ENCODE measurements at regions not wholly inside any gene's neighbourhood (a gene's known extent, or its start where the extent isn't known, plus 50 kb on each side); places are given as distances from the start of the nearest gene placed in this dataset.

GRCh38 chr15:35173444-35174118, 88.5 kb upstream of the NANOGP8 start (continued):
- TF ChIP-seq TEAD1 (CRISPR knock-in tag; IDR thresholded peaks at IDR 0.05) (no peak), ZFP36 (IDR thresholded peaks at IDR 0.05; ENCODE audit: low read depth, low read length, partially characterized antibody) (no peak), ESRRA (IDR thresholded peaks at IDR 0.05; ENCODE audit: borderline replicate concordance, low read depth) (no peak), NFYB (IDR thresholded peaks at IDR 0.05; ENCODE audit: extremely low read depth, insufficient read length) (no peak), E2F5 (CRISPR knock-in tag; IDR thresholded peaks at IDR 0.05) (no peak), KHSRP (IDR thresholded peaks at IDR 0.05) (no peak), ASH1L (IDR thresholded peaks at IDR 0.05; ENCODE audit: borderline replicate concordance, low read depth, partially characterized antibody) (no peak), ESRRB (CRISPR knock-in tag; IDR thresholded peaks at IDR 0.05; ENCODE audit: borderline replicate concordance) (no peak), MAFG (tag; conservative IDR thresholded peaks at IDR 0.05) (peak; percentile 61), ZNF778 (CRISPR knock-in tag; IDR thresholded peaks at IDR 0.05) (no peak), ZKSCAN8 (CRISPR knock-in tag; IDR thresholded peaks at IDR 0.05) (no peak), ELF2 (CRISPR knock-in tag; IDR thresholded peaks at IDR 0.05) (no peak), ZNF589 (CRISPR knock-in tag; IDR thresholded peaks at IDR 0.05; ENCODE audit: low read depth) (no peak), MAFK (IDR thresholded peaks at IDR 0.05; ENCODE audit: low read length) (peak; percentile 30; the same call in 1 of the 2 replicates), SREBF1 (IDR thresholded peaks at IDR 0.05; ENCODE audit: borderline replicate concordance, low read depth, low read length) (no peak), ZNF318 (IDR thresholded peaks at IDR 0.05; ENCODE audit: borderline replicate concordance in 1 of 2, low read depth in 1 of 2) (no peak), U2AF2 (optimal IDR thresholded peaks at IDR 0.05; ENCODE audit: low read depth, low read length) (no peak)
